ENCODE measurements at regions not wholly inside any gene's neighbourhood (a gene's known extent, or its start where the extent isn't known, plus 50 kb on each side); places are given as distances from the start of the nearest gene placed in this dataset.
"Not testable (repeated sequence)": the region's sequence is repeated elsewhere in the genome, so short reads cannot be mapped to it uniquely, and the experiment has no call there.

DNA sequence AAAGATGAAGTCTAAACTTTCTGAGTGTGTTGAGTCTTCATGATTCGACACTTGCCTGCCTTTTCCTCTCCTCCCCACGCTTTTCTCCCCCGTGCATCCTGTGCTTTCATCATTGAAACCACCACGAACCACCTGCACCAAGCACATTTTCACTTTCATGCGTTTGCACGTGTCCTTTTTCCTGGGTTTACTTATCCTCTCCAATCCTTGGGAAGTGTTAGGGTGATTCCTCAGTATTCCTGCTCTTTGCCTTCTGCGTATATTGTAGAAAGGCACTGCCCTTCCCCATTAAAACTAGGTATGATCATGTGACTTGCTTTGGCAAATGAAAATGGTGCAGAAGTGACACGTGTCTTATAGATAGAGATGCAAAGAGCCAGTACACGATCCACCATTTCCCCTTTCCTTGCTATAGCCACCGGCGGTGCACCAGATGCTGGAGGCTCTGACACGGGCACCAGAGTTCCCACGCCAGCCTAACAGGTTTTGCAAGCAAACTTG, 106.6 kb downstream of the BRMS1L start:
- peak; percentile 11 for DNase-seq

DNA sequence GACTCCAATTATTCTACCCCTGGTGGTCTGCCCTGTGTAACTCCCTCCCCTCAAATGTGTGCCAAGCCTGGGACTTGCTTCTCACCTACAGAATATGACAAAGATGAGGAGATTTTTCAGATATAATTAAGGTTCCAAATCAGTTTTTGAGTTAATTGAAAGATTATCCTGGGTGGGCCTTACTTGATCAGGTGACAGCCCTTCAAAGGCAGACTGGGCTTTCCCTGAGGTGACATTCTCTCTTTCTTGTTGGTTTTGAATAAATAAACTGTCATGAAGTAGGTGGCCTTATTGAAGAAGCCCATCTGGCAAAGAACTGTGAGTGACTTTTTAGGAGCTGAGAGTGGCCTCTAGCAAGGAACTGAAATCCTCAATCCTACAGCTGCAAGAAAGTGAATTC, 106.0 kb downstream of the BRMS1L start:
- DNase-seq: no peak

- DNase-seq: no peak
Observed at GRCh38 chr14:35931346-35931745, 105.2 kb downstream of the BRMS1L start.

DNA sequence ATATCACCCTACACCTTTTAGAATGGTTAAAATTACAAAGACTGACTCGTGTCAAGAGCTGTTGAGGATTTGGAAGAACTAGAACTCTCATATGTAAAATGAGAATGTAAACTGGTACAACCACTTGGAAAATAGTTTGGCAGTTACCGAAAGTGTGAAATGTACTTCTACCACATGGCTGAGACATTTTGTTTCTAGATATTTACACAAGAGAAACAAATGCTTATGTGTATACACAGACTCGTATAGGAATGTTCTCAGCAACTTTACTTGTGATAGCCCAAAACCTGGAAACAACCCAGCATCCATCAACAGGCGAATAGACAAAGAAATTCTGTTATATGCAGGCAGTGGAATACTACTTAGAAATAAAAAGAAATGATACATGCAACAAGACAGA, 103.0 kb downstream of the BRMS1L start:
- DNase-seq: no peak

DNA sequence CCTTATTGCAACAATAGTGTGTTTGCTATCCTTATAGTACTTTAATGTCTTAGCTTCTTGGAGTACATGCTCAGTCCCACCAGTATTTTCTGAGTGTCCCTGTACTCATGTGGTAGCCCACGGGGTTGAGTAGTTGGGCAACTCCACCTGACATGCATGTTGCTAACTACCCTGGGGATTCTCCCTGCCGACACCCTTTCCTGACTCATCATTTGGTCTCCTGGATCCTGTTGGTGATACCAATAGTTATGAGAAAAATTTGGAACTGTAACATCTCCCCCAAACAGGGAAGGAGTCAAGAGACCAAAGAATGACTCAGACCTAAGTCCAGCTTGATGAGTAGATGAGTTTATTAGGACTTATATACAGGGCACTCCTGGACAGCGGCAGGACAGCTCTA, 101.6 kb downstream of the BRMS1L start:
- DNase-seq: no peak

DNA sequence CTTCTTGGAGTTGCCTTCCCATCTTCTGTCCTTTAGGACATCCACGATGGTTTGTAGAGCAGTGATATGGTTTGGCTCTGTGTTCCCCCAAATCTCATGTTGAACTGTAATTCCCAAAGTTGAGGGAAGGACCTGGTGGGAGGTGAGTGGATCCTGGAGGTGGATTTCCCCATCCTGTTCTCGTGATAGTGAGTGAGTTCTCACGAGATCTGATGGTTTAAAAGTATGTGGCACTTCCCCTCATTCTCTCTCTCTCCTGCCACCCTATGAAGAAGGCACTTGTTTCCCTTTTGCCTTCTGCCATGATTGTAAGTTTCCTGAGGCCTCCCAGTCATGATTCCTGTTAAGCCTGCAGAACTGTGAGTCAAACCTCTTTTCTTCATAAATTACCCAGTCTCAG, 99.2 kb downstream of the BRMS1L start:
- DNase-seq: no peak

GRCh38 chr14:35922590-35922989, 96.5 kb downstream of the BRMS1L start:
- not testable (repeated sequence) for DNase-seq

DNA sequence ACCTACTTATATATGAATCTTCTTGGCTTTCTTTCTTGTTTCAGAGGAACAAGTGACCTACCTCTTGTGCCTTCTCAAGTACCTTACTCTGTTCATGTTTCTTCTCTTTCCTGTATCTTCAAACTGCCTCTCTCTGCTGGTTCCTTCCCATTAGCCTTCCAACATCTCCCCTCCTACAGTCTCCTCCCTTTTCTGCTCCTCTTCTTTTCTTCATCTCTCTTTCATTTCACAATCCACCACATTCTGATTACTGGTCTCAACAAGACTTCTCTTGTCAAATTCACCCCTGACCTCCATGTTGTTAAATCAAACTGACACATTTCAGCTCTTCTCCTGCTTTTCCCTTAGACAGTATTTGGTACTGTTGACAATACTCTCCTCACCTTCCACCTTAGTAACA, 95.6 kb downstream of the BRMS1L start:
- no peak for DNase-seq

Measured in CD4-positive, alpha-beta T cell treated with Interleukin-4 for 4 hours (primary cell).